WTC11 (cell line): ENCODE measurements at regions not wholly inside any gene's neighbourhood (a gene's known extent, or its start where the extent isn't known, plus 50 kb on each side); places are given as distances from the start of the nearest gene placed in this dataset.

ENCODE experiments used
- ATAC-seq: fragments of 200-7000 bp; cut with Tn5 transposase; 2 replicates; pipeline ENCODE4 v1.10.0; 2021; ENCODE audit warnings: mild to moderate bottlenecking, moderate library complexity
- CTCF ChIA-PET: fragments of 300-600 bp; sonication (Branson Sonifier 250); formaldehyde crosslinking; loops from one replicate; lab custom pipeline; 2021; ENCODE audit warnings: antibody characterized with exemption; lab: Charles Lee
- POLR2A ChIA-PET: fragments of 350-600 bp; sonication (Branson Sonifier 250); formaldehyde crosslinking; loops from one replicate; lab custom pipeline; 2021; ENCODE audit warnings: antibody characterized with exemption; lab: Charles Lee
- DNase-seq: peaks from one replicate; pipeline ENCODE4 v3.0.0; 2021; ENCODE audit warnings: low spot score
- H3K27ac Mint-ChIP-seq: 2 replicates; pipeline ENCODE4 v1.8.0; 2021; ENCODE audit warnings: mixed read lengths
- H3K27me3 Mint-ChIP-seq: 2 replicates; pipeline ENCODE4 v1.8.0; 2021; ENCODE audit warnings: low read depth, mild to moderate bottlenecking, moderate library complexity, mixed read lengths
- H3K36me3 Mint-ChIP-seq: 2 replicates; pipeline ENCODE4 v1.8.0; 2021; ENCODE audit warnings: mixed read lengths
- H3K4me1 Mint-ChIP-seq: 2 replicates; pipeline ENCODE4 v1.8.0; 2022; ENCODE audit warnings: mixed read lengths
- H3K4me3 Mint-ChIP-seq: 2 replicates; pipeline ENCODE4 v1.8.0; 2021; ENCODE audit warnings: mild to moderate bottlenecking, moderate library complexity, mixed read lengths
- H3K9me3 Mint-ChIP-seq: 2 replicates; pipeline ENCODE4 v1.8.0; 2021; ENCODE audit warnings: mixed read lengths
- AR ChIP-seq: fragments of 250-450 bp; sonication (Bioruptor Pico); IDR thresholded peaks from 2 replicates; pipeline ENCODE4 v1.9.0; 2021; ENCODE audit warnings: mild to moderate bottlenecking
- CTCF ChIP-seq: fragments of 200-600 bp; IDR thresholded peaks from 2 replicates; pipeline ENCODE4 v1.8.0; 2022; ENCODE audit warnings: antibody characterized with exemption
- E2F1 ChIP-seq: sonication (generic); formaldehyde crosslinking; IDR thresholded peaks from 2 replicates; pipeline ENCODE4 v1.8.0; 2022; ENCODE audit warnings: mild to moderate bottlenecking, missing genetic modification reagents
- E2F4 ChIP-seq: sonication (generic); formaldehyde crosslinking; IDR thresholded peaks from 2 replicates; pipeline ENCODE4 v1.8.1; 2022; ENCODE audit warnings: low read depth, mild to moderate bottlenecking, moderate library complexity, missing genetic modification reagents, borderline replicate concordance
- ESRRA ChIP-seq: sonication (generic); formaldehyde crosslinking; IDR thresholded peaks from 2 replicates; pipeline ENCODE4 v1.8.1; 2022; ENCODE audit warnings: mild to moderate bottlenecking, missing genetic modification reagents, borderline replicate concordance
- FOXK1 ChIP-seq: sonication (generic); formaldehyde crosslinking; IDR thresholded peaks from 2 replicates; pipeline ENCODE4 v1.8.0; 2022; ENCODE audit warnings: mild to moderate bottlenecking, moderate library complexity, missing genetic modification reagents
- HMGXB4 ChIP-seq: sonication (generic); formaldehyde crosslinking; IDR thresholded peaks from 2 replicates; pipeline ENCODE4 v1.8.1; 2023; ENCODE audit warnings: mild to moderate bottlenecking, moderate library complexity, missing genetic modification reagents
- JUN ChIP-seq: sonication (generic); formaldehyde crosslinking; IDR thresholded peaks from 2 replicates; pipeline ENCODE4 v1.8.0; 2023; ENCODE audit warnings: mild to moderate bottlenecking, missing genetic modification reagents
- NR1H2 ChIP-seq: sonication (generic); formaldehyde crosslinking; IDR thresholded peaks from 2 replicates; pipeline ENCODE4 v1.9.0; 2021; ENCODE audit warnings: mild to moderate bottlenecking, moderate library complexity, missing genetic modification reagents
- NR2C2 ChIP-seq: sonication (generic); formaldehyde crosslinking; IDR thresholded peaks from 2 replicates; pipeline ENCODE4 v1.8.0; 2022; ENCODE audit warnings: mild to moderate bottlenecking, missing genetic modification reagents
- OVOL2 ChIP-seq: fragments of 250-450 bp; sonication (Bioruptor Pico); IDR thresholded peaks from 2 replicates; pipeline ENCODE4 v1.9.0; 2021; ENCODE audit warnings: mild to moderate bottlenecking, borderline replicate concordance
- PRDM15 ChIP-seq: sonication (generic); formaldehyde crosslinking; IDR thresholded peaks from 2 replicates; pipeline ENCODE4 v1.8.0; 2022; ENCODE audit warnings: missing genetic modification reagents
- SMAD3 ChIP-seq: sonication (generic); formaldehyde crosslinking; IDR thresholded peaks from 2 replicates; pipeline ENCODE4 v1.8.0; 2022; ENCODE audit warnings: missing genetic modification reagents, mild to moderate bottlenecking, borderline replicate concordance
- ZBTB43 ChIP-seq: sonication (generic); formaldehyde crosslinking; IDR thresholded peaks from 2 replicates; pipeline ENCODE4 v1.8.1; 2023; ENCODE audit warnings: mild to moderate bottlenecking, missing genetic modification reagents
- ZNF281 ChIP-seq: sonication (generic); formaldehyde crosslinking; IDR thresholded peaks from 2 replicates; pipeline ENCODE4 v1.8.0; 2023; ENCODE audit warnings: mild to moderate bottlenecking, missing genetic modification reagents
- ZNF416 ChIP-seq: fragments of 250-450 bp; sonication (Bioruptor Pico); IDR thresholded peaks from 2 replicates; pipeline ENCODE4 v1.9.0; 2021; ENCODE audit warnings: mild to moderate bottlenecking, inconsistent platforms
- ZNF425 ChIP-seq: fragments of 250-450 bp; sonication (Bioruptor Pico); conservative IDR thresholded peaks from 2 replicates; pipeline ENCODE4 v1.9.0; 2021; ENCODE audit warnings: mild to moderate bottlenecking

- TF ChIP-seq PRDM15 (no peak), AR (CRISPR knock-in tag) (no peak)
Measured at GRCh38 chr2:133841900-133842299, 273.6 kb upstream of the NCKAP5 start (continued).

GRCh38 chr2:133842446-133842845 is 274.2 kb upstream of the NCKAP5 start:
- ATAC-seq: no peak
- CTCF ChIA-PET: interaction anchor here (3.3 kb wide), 1 partner anchor 323 kb away, joined by 25 read pairs; no protein-coding TSS in a partner anchor
- TF ChIP-seq E2F4 (CRISPR knock-in tag) (no peak), JUN (CRISPR knock-in tag) (no peak), ZNF416 (no peak), FOXK1 (CRISPR knock-in tag) (no peak), NR1H2 (no peak), ZNF281 (CRISPR knock-in tag) (no peak), ZNF425 (no peak), OVOL2 (no peak), CTCF (no peak), ZBTB43 (CRISPR knock-in tag) (no peak), ESRRA (CRISPR knock-in tag) (no peak), E2F1 (CRISPR knock-in tag) (no peak), NR2C2 (CRISPR knock-in tag) (no peak), SMAD3 (CRISPR knock-in tag) (no peak), HMGXB4 (CRISPR knock-in tag) (no peak)

More at GRCh38 chr2:133842446-133842845, 274.2 kb upstream of the NCKAP5 start:
- Mint-ChIP-seq H3K4me1 (peaks cover 8% of the 10 kb centered on the region), H3K4me3 (no peak overlapping the region), H3K9me3 (no peaks in the 10 kb centered on the region), H3K36me3 (no peaks in the 10 kb centered on the region), H3K27me3 (no peaks in the 10 kb centered on the region; the same call in 1 of the 2 replicates), H3K27ac (no peak overlapping the region)
- POLR2A ChIA-PET: no interaction called here
- no peak for DNase-seq
